GM19372 (cell line): ENCODE measurements at regions not wholly inside any gene's neighbourhood (a gene's known extent, or its start where the extent isn't known, plus 50 kb on each side); places are given as distances from the start of the nearest gene placed in this dataset.

Experiments
- ATAC-seq: cut with Tn5 transposase; IDR thresholded peaks from one replicate; pipeline ENCODE4 v1.9.1; 2021; ENCODE audit warnings: mild to moderate bottlenecking, low read depth, moderate library complexity; ENCODE audit not compliant: unreplicated experiment

DNA sequence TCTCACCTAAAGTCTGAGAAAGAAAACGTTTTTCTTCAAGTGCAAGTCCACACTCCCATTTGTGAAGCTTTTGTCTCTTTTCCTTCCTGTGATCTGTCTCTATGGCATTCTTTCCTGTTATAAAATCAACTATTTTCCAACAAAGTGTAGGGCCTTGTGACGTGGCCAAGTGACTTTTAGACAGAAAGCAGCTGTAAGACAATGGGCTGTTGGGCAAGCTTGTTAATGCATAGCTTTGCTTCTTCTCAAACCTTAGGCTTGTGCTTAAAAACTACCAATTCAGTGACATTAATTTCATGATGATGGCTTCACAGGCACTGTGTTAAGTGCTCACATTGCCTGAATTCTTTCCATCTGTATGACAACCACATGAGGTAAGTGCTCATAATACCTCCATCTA is 83.5 kb downstream of the VCY1B start:
- no peak for ATAC-seq

DNA sequence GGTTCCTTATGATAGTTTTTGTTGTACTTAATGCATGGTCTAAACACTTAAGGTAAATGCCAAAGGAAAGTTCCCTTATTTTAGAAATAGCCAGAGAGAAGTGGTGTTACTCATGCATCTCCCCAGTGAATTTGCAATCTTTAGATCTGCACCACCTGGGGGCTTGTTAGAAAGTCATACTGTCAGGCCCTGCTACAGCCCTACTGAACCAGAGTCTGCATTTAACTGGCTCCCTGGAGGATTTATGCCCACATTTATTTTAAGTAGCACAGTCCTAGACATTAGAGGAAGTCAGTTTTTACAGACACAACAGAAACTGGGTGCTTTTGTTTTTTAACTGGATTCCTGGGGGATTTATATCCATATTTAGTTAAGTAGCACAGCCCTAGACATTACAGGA is 89.6 kb downstream of the VCY1B start:
- ATAC-seq, result no peak

DNA sequence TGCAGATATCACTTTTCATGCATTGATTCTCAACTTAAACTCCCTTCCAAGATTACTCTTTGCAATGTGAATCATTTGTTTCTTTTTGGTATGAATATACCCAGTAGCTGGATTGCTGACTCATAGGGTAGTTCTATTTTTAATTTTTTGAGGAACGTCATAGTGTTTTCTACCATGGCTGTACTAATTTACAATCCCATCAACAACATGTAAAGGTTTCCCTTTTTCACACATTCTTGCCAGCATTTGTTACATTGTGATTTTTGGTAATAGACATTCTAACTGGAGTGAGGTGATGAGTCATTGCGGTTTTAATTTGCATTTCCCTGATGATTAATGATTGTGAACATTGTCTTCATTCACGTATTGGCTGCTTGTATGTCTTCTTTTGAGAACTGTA is 126.7 kb downstream of the VCY1B start:
- ATAC-seq, result no peak

DNA sequence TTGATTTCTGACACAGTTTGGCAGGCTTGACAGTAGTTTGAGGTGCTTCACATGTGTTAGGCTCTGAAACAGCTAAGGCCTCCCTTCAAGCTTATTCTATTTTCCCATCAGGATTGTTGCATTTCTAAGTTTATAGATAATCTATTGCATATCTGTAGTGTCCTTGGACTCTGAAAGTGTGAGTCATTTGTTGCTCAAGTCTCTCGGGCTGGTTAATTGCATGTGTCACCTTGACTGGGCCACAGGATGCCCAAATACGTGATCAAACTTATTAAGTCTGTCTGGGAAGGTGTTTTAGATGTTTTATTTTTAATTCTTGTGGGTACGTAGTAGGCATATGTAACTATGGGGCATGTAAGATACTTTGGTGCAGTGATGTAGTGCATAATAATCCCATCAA is 166.0 kb downstream of the VCY1B start:
- no peak for ATAC-seq

DNA sequence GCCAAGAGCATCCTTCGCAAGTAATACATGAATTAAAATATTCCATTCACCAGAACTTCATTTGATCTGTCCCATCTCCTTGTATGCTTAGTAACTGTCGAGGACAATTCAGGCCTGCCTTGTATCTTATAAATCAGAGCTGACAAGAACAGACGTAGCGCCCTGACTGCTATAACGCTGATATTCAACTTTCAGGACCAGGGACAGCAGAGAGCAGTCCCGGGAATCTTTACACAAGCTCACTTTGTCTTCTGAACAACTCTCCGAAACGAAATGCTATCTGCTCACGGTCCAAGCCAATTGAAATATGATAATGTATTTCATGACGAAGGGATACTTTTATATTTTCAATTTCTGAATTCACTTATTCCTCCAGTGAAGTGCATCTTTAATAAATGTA is 175.7 kb downstream of the VCY1B start:
- ATAC-seq, result no peak

DNA sequence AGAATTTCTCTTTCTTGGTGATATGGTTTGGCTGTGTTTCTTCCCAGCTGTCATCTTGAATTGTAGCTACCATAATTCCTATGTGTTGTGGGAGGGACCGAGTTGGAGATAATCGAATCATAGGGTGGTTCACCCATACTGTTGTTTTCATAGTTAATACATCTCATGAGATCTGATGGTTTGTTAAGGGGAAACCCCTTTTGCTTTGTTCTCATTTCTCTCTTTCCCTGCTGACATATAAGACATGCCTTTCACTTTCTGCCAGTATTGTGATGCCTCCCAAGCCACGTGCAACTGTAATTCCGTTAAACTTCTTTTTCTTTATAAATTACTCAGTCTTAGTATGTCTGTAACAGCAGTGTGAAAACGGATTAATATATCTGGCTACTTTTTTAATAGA is 179.0 kb downstream of the VCY1B start:
- peak; percentile 56 for ATAC-seq

DNA sequence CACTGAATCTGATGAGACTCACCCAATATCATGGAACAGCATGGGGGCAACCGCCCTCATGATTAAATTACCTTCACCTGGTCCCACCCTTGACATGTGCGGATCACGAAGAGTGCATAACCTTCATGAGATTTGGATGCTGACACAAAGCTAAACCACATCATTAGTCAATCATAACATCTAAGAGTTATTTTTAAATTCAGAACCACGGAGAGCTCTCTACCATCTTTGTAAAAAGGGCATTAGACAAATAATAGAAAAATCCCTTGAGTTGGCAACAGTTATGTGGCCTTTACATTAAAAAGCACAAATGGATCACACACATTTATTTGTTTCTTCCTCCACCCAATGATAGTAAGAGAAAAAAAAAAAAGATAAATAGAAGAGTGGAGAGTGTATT is 182.2 kb downstream of the VCY1B start:
- ATAC-seq, result no peak

DNA sequence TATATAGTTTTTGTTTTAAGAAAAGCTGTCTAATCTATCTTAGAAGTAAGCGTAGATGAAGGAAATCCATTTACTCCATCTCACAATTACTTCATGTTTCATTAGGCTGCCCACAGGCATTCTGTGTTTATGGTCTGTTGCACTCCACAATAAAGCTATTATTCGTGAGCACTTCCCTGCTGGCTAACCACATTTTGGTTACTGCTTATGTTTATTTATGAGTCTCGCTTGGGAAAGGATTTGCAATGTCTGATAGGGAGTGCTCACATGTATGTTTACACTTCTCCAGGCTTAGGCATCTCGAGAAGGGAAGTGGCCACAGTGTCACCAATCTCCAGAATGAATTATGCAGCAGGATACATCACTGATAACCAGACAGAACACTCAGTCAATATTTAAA is 190.9 kb downstream of the VCY1B start:
- no peak for ATAC-seq

DNA sequence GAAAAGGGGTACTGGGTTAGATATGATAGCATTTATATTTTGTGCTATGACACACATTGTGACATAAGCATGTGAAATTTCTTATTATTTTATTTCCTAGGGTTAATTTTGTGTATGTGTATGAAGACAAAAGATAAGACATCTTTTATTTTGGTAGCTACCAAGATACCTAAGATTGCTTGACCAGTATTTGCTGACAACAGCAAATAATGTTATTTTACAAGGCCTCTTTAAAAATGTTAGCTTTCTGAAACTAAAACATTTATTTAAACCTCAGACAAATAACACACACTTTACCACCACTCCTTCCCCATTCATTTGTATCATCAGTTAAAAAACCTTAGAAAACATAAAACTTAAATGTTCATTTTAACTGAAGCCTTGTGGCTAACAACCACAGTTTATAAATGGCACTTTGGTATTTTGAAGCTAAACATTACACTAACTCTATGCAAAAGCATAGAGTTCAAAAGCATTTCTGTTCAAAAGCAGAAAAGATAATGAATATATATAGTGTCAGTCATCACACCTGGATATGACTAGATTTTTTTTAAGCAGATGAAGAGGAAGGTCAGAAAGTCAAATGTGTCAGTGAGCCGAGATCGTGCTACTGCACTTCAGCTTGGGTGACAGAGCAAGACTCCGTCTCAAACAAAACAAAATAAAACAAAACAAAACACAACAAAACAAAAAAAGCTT is 193.0 kb downstream of the VCY1B start:
- no peak for ATAC-seq

DNA sequence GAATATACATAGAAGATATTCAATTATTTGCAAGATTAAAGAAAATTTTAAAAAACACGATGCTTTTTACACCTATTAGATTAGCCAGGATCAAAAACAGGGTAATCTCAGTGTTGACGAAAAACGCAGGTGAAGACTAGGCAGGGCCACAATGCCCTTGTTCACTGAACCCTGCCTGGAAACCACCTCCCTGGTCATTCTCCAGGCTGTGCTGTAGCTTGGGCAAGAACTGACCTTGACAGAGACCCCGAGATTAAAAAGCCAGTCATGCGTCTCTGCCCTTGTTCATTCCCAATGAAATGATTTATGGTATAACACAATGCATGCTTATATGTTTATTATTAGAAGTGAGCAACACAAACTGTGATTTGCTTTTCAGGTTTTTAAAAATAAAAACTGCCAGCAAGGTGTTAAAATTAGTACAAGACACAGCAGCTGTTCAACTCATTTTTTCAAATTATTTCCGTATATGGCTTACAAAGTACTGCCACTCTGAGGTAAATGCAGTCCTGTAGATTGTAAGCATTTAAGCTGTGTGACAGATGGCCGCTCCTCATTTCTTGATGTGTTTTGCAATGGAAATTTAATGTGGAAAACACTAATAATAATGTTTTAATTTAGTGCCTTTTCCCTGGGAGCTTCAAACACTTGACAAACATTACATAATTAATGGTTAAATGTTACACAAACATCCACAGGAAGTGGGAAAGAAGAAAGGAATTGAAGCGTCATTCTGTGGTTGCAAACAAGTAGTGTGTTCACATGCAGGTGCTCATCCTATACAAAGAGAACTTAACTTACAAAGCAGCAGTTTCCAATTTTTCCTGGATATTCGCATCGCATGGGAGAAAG is 200.2 kb downstream of the VCY1B start:
- ATAC-seq, result peak; percentile 63

DNA sequence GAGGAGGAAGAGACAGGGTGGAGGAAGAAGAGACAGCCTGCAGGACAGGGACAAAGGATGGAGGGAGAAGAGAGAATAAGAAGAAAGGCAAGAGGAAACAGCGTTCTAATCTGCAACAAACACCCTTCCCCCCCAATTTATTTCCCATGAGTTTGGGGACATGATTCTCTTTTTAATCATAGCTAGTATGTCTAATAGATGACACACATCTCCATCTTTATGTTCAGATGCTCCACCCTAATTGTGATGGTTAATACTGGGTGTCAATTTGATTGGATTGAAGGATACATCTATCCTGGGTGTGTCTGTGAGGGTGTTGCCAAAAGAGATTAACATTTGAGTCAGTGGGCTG is 200.8 kb downstream of the VCY1B start:
- ATAC-seq, result no peak

DNA sequence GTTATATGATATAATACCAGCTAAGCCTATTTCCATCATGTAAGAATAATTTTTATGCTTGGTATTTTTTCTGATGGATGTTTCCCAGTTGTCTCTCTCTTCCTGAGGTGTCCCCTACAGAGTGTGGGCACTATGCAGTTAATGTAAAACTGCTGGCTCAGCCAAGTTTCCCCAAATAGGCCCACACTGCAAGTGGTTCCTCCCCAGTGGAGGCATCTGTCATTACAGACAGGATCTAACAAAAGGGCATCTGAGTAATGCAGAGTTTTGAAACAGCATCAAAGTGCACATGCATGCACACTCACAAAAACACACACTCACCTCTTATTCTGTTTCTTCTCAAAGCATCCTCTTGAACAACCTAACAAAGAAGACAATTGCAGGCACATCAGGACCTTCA is 221.0 kb downstream of the VCY1B start:
- ATAC-seq, result no peak

DNA sequence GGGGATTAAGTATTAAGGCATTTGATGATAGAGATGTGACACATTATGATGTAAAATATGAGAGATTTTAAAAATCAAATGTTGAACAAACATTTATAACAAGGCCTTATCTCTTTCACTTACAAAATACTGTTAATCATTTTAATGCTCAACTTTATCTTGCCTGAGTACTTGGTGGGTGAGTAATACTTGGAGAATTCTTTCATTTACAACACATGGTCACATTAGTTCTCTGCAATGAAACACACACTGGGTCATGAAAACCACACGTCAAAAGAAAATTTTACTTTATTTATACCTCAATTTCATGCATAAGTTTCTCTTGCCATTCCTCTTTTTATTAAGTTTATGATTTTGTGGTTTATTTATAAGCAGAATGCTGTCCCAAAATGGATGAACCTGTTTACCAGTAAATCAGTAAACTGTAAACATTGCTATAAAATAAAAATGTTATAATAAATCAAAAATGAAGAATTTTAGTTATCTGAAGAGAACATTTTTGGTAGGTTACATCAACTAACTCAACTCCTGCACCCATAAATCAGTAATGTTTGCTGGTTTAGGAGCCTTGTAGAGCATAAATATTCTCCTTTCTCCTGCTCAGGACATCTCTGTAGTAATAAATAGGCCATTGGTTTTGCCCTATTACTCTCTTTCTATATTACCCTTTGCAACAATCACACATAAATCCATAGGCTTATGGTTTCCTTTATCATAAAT is 233.5 kb upstream of the NLGN4Y start:
- no peak for ATAC-seq

DNA sequence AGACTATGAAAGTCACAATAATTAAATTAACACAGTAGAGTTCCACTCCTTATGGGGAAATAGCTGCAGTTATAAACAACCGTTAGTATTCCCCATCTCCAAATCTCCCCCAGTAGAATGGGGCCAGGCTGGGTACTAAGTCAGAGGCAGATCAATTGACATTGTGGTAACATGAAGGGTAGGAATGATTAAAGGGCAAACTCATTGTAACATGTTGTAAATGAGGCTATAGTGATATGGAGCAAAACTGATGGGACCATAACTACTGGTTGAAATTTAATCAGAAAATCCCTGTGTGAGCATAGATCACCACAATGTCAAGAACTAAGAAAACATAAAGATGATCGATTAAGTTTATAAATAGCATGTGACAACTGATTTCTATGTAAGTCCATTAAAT is 231.9 kb upstream of the NLGN4Y start:
- no peak for ATAC-seq

DNA sequence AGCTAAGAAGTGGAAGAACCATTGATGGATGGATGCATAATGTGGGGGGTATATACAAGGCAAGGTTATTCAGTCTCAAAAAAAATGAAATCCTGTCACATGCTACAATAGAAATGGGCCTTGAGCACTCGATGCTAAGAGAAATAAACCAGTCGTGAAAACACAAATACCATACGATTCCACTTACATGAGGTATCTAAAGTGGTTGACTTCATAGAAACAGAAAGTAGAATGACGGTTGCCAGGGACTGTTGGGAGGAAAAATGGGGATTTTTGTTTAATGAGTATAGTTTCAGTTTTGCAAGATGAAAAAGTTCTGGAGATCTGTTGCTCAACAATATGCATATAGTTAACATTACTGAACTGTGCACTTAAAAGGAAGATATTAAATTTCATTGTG is 223.6 kb upstream of the NLGN4Y start:
- ATAC-seq, result no peak

DNA sequence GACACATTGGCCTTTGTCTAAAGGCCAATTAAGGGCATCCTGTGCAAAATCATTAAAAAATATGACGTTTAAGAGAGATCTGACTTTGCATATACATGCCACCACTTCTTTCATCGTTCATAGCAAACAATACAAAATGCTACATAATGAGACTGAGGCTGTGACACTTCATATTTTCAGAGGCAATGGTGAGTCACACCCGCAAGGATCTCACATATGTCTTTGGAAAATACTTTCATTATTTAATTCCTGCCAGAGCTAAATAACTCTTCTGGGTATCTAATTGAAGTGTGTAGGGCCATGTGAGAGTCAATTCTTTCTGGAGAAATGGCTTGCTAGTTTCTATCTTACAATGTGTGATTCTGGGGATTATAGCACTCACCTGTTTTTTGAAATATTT is 222.8 kb upstream of the NLGN4Y start:
- ATAC-seq, result no peak

DNA sequence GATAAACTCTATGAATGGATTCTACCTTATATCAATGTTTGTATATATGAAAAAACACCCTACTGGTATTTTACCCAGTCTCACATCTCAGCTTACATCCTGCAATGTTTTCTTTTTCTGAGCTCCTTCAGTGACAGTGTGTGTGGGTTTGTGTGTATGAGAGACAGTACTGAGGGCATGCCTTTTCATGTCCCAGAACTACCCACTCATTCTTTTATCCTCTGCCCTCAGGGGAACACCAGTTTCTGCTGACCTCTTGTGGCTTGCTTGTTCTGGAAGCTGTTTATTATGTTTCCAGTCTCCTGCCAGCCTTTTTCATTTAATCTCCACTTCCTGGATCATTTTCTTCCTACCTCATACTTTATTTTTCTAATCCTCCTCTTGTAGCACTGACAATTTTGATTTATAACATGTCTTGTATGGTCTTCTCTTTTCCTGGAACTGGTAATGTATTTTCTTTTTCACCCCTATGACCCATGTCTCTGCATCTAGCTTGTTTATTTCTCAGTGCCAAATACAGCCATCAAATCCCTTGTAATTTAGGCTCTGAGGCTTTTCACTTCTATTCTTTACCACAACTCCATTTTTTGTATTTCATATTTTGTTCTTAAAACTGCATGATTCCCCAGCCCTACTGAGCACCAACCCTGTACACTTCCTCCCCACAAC is 195.5 kb upstream of the NLGN4Y start:
- peak; percentile 89 for ATAC-seq

DNA sequence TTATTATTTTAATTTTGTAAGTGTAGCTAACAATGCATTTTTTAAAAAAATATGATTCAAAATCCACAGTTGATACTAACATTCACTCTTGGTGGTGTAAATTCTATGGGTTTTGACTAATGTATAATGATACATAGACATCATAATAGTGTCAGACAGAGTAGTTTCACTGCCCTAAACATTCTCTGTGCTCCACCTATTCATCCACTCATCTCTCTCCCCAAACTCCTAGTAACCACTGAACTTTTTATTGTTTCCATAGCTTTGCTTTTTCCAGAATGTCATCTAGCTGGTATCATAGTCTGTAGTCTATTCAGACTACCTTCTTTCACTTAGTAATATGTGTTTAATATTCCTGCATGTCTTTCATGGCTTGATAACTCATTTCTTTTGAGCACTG is 194.0 kb upstream of the NLGN4Y start:
- ATAC-seq, result no peak

DNA sequence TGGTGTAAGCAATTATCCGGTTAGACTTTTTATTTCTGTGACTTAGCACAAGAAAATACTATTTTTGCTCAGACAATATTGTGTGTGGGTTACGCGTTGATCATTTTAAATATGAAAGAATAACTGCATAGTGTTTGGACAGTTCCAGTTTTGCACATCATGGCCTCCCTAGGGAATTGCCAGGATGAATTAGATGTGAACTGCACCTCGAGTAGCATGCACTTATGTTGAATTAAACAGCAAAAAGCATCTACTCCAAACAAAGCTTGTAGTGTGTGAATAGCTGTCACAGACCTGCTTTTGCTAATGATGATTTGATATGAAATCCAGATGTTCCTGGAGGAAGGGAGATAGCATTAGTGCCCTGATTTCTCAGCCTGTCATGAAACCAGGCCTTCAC is 184.8 kb upstream of the NLGN4Y start:
- no peak for ATAC-seq

DNA sequence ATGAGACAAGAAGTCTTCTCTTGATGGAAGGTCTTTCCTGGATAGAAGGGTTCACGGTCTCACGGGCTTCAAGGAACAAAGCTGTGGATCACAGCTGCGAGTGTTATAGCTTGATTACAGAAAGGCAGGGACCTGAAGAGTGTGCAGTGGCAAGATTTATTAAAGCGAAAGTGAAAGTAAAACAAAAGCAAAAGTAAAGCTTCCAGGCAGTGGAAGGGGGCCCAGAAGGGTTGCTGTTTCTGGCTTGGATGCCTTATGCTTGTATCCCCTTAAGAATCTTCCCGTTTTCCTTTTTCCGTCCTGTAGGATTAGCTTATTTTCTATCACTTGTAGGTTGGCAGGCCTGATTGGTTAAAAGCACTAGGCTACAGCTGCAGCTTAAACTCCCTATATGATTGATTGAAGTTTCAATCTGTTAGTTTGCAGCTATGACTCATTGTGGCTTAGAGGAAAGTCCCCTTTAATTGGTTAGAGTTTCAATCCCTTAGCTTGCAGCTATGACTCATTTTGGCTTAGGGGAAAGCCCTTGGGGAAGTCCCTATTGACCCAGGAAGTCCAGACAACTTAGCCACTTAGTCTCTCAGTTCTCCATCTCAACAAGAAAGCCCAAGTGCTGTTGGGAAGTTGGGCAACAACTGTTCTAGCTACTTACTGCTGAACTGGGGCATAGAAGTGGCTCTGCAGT is 183.7 kb upstream of the NLGN4Y start:
- peak; percentile 61 for ATAC-seq
